ENCODE measurements at regions not wholly inside any gene's neighbourhood (a gene's known extent, or its start where the extent isn't known, plus 50 kb on each side); places are given as distances from the start of the nearest gene placed in this dataset.

GRCh38 chr17:36707904-36708303 is 106.5 kb downstream of the MRM1 start (continued):
- no peak for TF ChIP-seq ETS1 (IDR thresholded peaks at IDR 0.05)
- no peak for TF ChIP-seq REST (IDR thresholded peaks at IDR 0.05; ENCODE audit: unreplicated experiment)
- no peak for TF ChIP-seq EZH2phosphoT487 (IDR thresholded peaks at IDR 0.05; ENCODE audit: unreplicated experiment)
- TF ChIP-seq STAT1 (IDR thresholded peaks at IDR 0.05; ENCODE audit: unreplicated experiment), result no peak
- TF ChIP-seq ZNF114 (CRISPR knock-in tag; IDR thresholded peaks at IDR 0.05), result no peak

- Histone ChIP-seq H3K27me3 (ENCODE audit: insufficient read depth) (no peaks in the 10 kb centered on the region), H3K4me1 (ENCODE audit: insufficient read depth) (no peaks in the 10 kb centered on the region), H3K4me3 (no peak overlapping the region), H3K27ac (ENCODE audit: low read depth) (no peak overlapping the region), H3K36me3 (ENCODE audit: insufficient read depth) (no peaks in the 10 kb centered on the region), H3K4me2 (no peak overlapping the region), H4K20me1 (replicated peaks; ENCODE audit: insufficient read depth) (no peaks in the 10 kb centered on the region), H2AFZ (peak overlapping the region; percentile 78; the same call in 1 of the 2 replicates), H3K79me2 (replicated peaks; ENCODE audit: insufficient read depth) (no peaks in the 10 kb centered on the region), H3F3A (replicated peaks; ENCODE audit: low read depth) (no peaks in the 10 kb centered on the region), H3K9me2 (ENCODE audit: insufficient read depth) (no peaks in the 10 kb centered on the region)
- Mint-ChIP-seq H3K4me1 (peaks cover 7% of the 10 kb centered on the region; the same call in 2 of the 3 replicates), H3K36me3 (ENCODE audit: low read depth) (no peaks in the 10 kb centered on the region), H3K27me3 (ENCODE audit: insufficient read depth, low read depth, poor library complexity) (no peaks in the 10 kb centered on the region), H3K4me3 (no peak overlapping the region), H3K27ac (no peak overlapping the region), H3K9me3 (no peaks in the 10 kb centered on the region)
- ATAC-seq (no peak), DNase-seq (ENCODE audit: low spot score) (no peak)
- TF ChIP-seq ZNF114 (CRISPR knock-in tag; IDR thresholded peaks at IDR 0.05) (no peak), POLR2AphosphoS5 (IDR thresholded peaks at IDR 0.05; ENCODE audit: low read depth) (no peak), ZNF462 (CRISPR knock-in tag; IDR thresholded peaks at IDR 0.05) (no peak), JUNB (IDR thresholded peaks at IDR 0.05; ENCODE audit: unreplicated experiment) (no peak), STAT1 (IDR thresholded peaks at IDR 0.05; ENCODE audit: unreplicated experiment) (no peak), NANOG (IDR thresholded peaks at IDR 0.05; ENCODE audit: borderline replicate concordance) (no peak), EZH2 (IDR thresholded peaks at IDR 0.05; ENCODE audit: low read depth, unreplicated experiment) (no peak), CREB1 (CRISPR knock-in tag; IDR thresholded peaks at IDR 0.05; ENCODE audit: low read depth) (no peak), EZH2phosphoT487 (IDR thresholded peaks at IDR 0.05; ENCODE audit: unreplicated experiment) (no peak), ZNF331 (CRISPR knock-in tag; IDR thresholded peaks at IDR 0.05; ENCODE audit: low read depth) (no peak), ETS1 (IDR thresholded peaks at IDR 0.05) (no peak)
Observed at GRCh38 chr17:36714789-36715188, 113.4 kb downstream of the MRM1 start.

All from GM23338 (cell line).